H1 (cell line): ENCODE measurements at regions not wholly inside any gene's neighbourhood (a gene's known extent, or its start where the extent isn't known, plus 50 kb on each side); places are given as distances from the start of the nearest gene placed in this dataset.

ENCODE experiments used
- CBX8 ChIP-seq: fragments of 300-800, 300-1000 bp; sonication (generic); IDR thresholded peaks from 2 replicates; pipeline ENCODE4 v1.7.1; 2016; ENCODE audit warnings: low read depth, low read length, borderline replicate concordance
- CEBPB ChIP-seq: IDR thresholded peaks from 2 replicates; pipeline ENCODE4 v1.6.1; 2012; ENCODE audit warnings: low read depth, low read length
- CTBP2 ChIP-seq: IDR thresholded peaks from 2 replicates; pipeline ENCODE4 v1.7.0; 2011; ENCODE audit warnings: borderline replicate concordance, mild to moderate bottlenecking, moderate library complexity, mixed read lengths, low read length; ENCODE audit not compliant: insufficient read depth, insufficient read length
- EP300 ChIP-seq, 2 experiments: IDR thresholded peaks; 1 replicate in 1 of 2; 2 replicates in 1 of 2; pipeline ENCODE4 v1.6.1; 2011 to 2012; ENCODE audit warnings: low read depth in 2 of 2, low read length in 2 of 2, mild to moderate bottlenecking in 2 of 2, borderline replicate concordance in 1 of 2, inconsistent platforms in 1 of 2, moderate library complexity in 1 of 2
- HDAC6 ChIP-seq: IDR thresholded peaks from one replicate; pipeline ENCODE4 v1.7.1; 2012; ENCODE audit warnings: low read depth, mild to moderate bottlenecking, inconsistent platforms, low read length, moderate library complexity
- MAFK ChIP-seq: IDR thresholded peaks from 2 replicates; pipeline ENCODE4 v1.6.1; 2012; ENCODE audit warnings: low read depth, mild to moderate bottlenecking, improper control_type of control experiment, low read length
- TBP ChIP-seq: IDR thresholded peaks from 2 replicates; pipeline ENCODE4 v1.6.1; 2011; ENCODE audit warnings: low read depth, low read length, improper control_type of control experiment
- TF ChIP-seq, protein P1 (sequence below): fragments of 300-600 bp; sonication (generic); IDR thresholded peaks from 2 replicates; pipeline ENCODE4 v1.7.1; 2012; ENCODE audit warnings: low read length, moderate library complexity, mild to moderate bottlenecking, inconsistent platforms; ENCODE audit not compliant: insufficient replicate concordance

DNA sequence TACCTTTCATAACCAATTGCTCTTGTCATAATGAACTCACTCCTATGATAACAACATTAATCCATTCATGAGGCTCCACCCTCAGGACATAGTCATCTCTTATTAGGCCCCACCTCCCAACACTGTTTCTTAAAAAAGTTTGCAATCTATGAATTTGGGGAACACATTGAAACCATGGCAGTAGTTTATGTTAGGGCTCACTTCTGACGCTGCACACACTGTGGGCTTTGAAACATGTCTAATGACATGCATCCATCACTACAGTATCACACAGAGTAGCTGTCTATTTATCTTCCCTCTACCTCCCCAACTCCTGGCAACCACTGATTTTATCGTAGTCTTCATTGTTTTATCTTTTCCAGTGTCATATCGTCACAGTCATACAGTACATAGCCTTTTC is 299.8 kb downstream of the GLRX3 start (continued):
- TF ChIP-seq, protein P1, sequence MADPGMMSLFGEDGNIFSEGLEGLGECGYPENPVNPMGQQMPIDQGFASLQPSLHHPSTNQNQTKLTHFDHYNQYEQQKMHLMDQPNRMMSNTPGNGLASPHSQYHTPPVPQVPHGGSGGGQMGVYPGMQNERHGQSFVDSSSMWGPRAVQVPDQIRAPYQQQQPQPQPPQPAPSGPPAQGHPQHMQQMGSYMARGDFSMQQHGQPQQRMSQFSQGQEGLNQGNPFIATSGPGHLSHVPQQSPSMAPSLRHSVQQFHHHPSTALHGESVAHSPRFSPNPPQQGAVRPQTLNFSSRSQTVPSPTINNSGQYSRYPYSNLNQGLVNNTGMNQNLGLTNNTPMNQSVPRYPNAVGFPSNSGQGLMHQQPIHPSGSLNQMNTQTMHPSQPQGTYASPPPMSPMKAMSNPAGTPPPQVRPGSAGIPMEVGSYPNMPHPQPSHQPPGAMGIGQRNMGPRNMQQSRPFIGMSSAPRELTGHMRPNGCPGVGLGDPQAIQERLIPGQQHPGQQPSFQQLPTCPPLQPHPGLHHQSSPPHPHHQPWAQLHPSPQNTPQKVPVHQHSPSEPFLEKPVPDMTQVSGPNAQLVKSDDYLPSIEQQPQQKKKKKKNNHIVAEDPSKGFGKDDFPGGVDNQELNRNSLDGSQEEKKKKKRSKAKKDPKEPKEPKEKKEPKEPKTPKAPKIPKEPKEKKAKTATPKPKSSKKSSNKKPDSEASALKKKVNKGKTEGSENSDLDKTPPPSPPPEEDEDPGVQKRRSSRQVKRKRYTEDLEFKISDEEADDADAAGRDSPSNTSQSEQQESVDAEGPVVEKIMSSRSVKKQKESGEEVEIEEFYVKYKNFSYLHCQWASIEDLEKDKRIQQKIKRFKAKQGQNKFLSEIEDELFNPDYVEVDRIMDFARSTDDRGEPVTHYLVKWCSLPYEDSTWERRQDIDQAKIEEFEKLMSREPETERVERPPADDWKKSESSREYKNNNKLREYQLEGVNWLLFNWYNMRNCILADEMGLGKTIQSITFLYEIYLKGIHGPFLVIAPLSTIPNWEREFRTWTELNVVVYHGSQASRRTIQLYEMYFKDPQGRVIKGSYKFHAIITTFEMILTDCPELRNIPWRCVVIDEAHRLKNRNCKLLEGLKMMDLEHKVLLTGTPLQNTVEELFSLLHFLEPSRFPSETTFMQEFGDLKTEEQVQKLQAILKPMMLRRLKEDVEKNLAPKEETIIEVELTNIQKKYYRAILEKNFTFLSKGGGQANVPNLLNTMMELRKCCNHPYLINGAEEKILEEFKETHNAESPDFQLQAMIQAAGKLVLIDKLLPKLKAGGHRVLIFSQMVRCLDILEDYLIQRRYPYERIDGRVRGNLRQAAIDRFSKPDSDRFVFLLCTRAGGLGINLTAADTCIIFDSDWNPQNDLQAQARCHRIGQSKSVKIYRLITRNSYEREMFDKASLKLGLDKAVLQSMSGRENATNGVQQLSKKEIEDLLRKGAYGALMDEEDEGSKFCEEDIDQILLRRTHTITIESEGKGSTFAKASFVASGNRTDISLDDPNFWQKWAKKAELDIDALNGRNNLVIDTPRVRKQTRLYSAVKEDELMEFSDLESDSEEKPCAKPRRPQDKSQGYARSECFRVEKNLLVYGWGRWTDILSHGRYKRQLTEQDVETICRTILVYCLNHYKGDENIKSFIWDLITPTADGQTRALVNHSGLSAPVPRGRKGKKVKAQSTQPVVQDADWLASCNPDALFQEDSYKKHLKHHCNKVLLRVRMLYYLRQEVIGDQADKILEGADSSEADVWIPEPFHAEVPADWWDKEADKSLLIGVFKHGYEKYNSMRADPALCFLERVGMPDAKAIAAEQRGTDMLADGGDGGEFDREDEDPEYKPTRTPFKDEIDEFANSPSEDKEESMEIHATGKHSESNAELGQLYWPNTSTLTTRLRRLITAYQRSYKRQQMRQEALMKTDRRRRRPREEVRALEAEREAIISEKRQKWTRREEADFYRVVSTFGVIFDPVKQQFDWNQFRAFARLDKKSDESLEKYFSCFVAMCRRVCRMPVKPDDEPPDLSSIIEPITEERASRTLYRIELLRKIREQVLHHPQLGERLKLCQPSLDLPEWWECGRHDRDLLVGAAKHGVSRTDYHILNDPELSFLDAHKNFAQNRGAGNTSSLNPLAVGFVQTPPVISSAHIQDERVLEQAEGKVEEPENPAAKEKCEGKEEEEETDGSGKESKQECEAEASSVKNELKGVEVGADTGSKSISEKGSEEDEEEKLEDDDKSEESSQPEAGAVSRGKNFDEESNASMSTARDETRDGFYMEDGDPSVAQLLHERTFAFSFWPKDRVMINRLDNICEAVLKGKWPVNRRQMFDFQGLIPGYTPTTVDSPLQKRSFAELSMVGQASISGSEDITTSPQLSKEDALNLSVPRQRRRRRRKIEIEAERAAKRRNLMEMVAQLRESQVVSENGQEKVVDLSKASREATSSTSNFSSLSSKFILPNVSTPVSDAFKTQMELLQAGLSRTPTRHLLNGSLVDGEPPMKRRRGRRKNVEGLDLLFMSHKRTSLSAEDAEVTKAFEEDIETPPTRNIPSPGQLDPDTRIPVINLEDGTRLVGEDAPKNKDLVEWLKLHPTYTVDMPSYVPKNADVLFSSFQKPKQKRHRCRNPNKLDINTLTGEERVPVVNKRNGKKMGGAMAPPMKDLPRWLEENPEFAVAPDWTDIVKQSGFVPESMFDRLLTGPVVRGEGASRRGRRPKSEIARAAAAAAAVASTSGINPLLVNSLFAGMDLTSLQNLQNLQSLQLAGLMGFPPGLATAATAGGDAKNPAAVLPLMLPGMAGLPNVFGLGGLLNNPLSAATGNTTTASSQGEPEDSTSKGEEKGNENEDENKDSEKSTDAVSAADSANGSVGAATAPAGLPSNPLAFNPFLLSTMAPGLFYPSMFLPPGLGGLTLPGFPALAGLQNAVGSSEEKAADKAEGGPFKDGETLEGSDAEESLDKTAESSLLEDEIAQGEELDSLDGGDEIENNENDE = no peak
- TF ChIP-seq HDAC6 (no peak), CEBPB (no peak), MAFK (no peak), EP300 (IDR thresholded peaks at IDR 0.05; ENCODE audit: borderline replicate concordance in 1 of 2, low read depth in 2 of 2, low read length in 2 of 2) (no peak), TBP (no peak), CTBP2 (no peak), CBX8 (no peak)
